Epithelial cell of esophagus (primary cell): ENCODE measurements at regions not wholly inside any gene's neighbourhood (a gene's known extent, or its start where the extent isn't known, plus 50 kb on each side); places are given as distances from the start of the nearest gene placed in this dataset.

ENCODE experiments used
- DNase-seq: peaks from one replicate; pipeline ENCODE4 v3.0.0; 2010; ENCODE audit warnings: low read depth
- H3K4me3 ChIP-seq: 2 replicates; pipeline ENCODE4 v1.5.1; 2011; ENCODE audit warnings: mild to moderate bottlenecking, low read length, control low read depth
- CTCF ChIP-seq: IDR thresholded peaks from 2 replicates; pipeline ENCODE4 v1.5.1; 2011; ENCODE audit warnings: low read depth, mild to moderate bottlenecking, low read length, control low read depth, inconsistent platforms; ENCODE audit not compliant: insufficient read depth; ENCODE audit errors: missing control alignments

- no peak for TF ChIP-seq CTCF
- DNase-seq, result no peak
- no peak overlapping the region for H3K4me3 ChIP-seq
These were observed 982.2 kb downstream of the REEP3 start for GRCh38 chr10:64503429-64503828.

- no peak overlapping the region for H3K4me3 ChIP-seq
- no peak for TF ChIP-seq CTCF
- DNase-seq, result no peak
These were observed 984.3 kb downstream of the REEP3 start for GRCh38 chr10:64505501-64505900.

GRCh38 chr10:64506963-64507362, 985.8 kb downstream of the REEP3 start:
- TF ChIP-seq CTCF, result no peak
- H3K4me3 ChIP-seq, result no peak overlapping the region
- no peak for DNase-seq

- DNase-seq, result no peak
- no peak for TF ChIP-seq CTCF
These were observed 986.4 kb downstream of the REEP3 start for GRCh38 chr10:64507651-64508028.

GRCh38 chr10:64508029-64508661, 986.9 kb downstream of the REEP3 start:
- no peak overlapping the region for H3K4me3 ChIP-seq
- no peak for TF ChIP-seq CTCF
- no peak for DNase-seq

More at GRCh38 chr10:64507651-64508028, 986.4 kb downstream of the REEP3 start:
- no peak overlapping the region for H3K4me3 ChIP-seq

GRCh38 chr10:64515970-64516699, 994.9 kb downstream of the REEP3 start:
- no peak for TF ChIP-seq CTCF
- DNase-seq, result no peak
- no peak overlapping the region for H3K4me3 ChIP-seq

- no peak overlapping the region for H3K4me3 ChIP-seq
- DNase-seq, result no peak
- no peak for TF ChIP-seq CTCF
These were observed 997.3 kb downstream of the REEP3 start for GRCh38 chr10:64518456-64518855.
